ENCODE measurements at regions not wholly inside any gene's neighbourhood (a gene's known extent, or its start where the extent isn't known, plus 50 kb on each side); places are given as distances from the start of the nearest gene placed in this dataset.

GRCh38 chr11:34827228-34827627 lies 89.0 kb downstream of the APIP start:
- Histone ChIP-seq H3K9me3 (replicated peaks; ENCODE audit: control insufficient read depth, insufficient read depth, low read length) (no peaks in the 10 kb centered on the region; the same call in 1 of the 3 replicates), H3K9ac (ENCODE audit: control insufficient read depth, insufficient read depth, low read length) (no peak overlapping the region), H4K20me1 (ENCODE audit: control insufficient read depth, insufficient read depth) (no peaks in the 10 kb centered on the region), H3K79me2 (ENCODE audit: control insufficient read depth, insufficient read depth, low read length) (no peaks in the 10 kb centered on the region), H3K36me3 (ENCODE audit: control insufficient read depth in 2 of 2, insufficient read depth in 2 of 2, low read length in 1 of 2) (no peaks in the 10 kb centered on the region), H3K4me2 (ENCODE audit: control insufficient read depth, insufficient read depth) (no peak overlapping the region), H3K27ac (ENCODE audit: control insufficient read depth, insufficient read depth) (no peak overlapping the region), H3K4me1 (ENCODE audit: control insufficient read depth, insufficient read depth, low read length) (peaks cover 4% of the 10 kb centered on the region; the same call in 1 of the 2 replicates), H2AFZ (ENCODE audit: control insufficient read depth, low read depth, low read length) (no peak overlapping the region), H3K27me3 (replicated peaks in 1 of 2; ENCODE audit: control insufficient read depth in 2 of 2, insufficient read depth in 2 of 2, low read length in 1 of 2) (no peaks in the 10 kb centered on the region; a peak in 1 of 4 replicates), H3K4me3 (no peak overlapping the region)
- TF ChIP-seq EZH2 (IDR thresholded peaks at IDR 0.05; ENCODE audit: borderline replicate concordance, control insufficient read depth, low read depth, low read length), result no peak
- TF ChIP-seq RUNX3 (IDR thresholded peaks at IDR 0.05; ENCODE audit: low read length), result no peak
- TF ChIP-seq SRF (IDR thresholded peaks at IDR 0.05; ENCODE audit: low read depth in 2 of 2, low read length in 2 of 2), result no peak
- TF ChIP-seq USF2 (IDR thresholded peaks at IDR 0.05; ENCODE audit: borderline replicate concordance, low read depth, low read length), result no peak
- TF ChIP-seq, protein P1, sequence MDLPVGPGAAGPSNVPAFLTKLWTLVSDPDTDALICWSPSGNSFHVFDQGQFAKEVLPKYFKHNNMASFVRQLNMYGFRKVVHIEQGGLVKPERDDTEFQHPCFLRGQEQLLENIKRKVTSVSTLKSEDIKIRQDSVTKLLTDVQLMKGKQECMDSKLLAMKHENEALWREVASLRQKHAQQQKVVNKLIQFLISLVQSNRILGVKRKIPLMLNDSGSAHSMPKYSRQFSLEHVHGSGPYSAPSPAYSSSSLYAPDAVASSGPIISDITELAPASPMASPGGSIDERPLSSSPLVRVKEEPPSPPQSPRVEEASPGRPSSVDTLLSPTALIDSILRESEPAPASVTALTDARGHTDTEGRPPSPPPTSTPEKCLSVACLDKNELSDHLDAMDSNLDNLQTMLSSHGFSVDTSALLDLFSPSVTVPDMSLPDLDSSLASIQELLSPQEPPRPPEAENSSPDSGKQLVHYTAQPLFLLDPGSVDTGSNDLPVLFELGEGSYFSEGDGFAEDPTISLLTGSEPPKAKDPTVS (IDR thresholded peaks at IDR 0.05; ENCODE audit: low read depth, low read length), result no peak
- TF ChIP-seq NR2C1 (IDR thresholded peaks at IDR 0.05), result no peak
- TF ChIP-seq, protein P2, sequence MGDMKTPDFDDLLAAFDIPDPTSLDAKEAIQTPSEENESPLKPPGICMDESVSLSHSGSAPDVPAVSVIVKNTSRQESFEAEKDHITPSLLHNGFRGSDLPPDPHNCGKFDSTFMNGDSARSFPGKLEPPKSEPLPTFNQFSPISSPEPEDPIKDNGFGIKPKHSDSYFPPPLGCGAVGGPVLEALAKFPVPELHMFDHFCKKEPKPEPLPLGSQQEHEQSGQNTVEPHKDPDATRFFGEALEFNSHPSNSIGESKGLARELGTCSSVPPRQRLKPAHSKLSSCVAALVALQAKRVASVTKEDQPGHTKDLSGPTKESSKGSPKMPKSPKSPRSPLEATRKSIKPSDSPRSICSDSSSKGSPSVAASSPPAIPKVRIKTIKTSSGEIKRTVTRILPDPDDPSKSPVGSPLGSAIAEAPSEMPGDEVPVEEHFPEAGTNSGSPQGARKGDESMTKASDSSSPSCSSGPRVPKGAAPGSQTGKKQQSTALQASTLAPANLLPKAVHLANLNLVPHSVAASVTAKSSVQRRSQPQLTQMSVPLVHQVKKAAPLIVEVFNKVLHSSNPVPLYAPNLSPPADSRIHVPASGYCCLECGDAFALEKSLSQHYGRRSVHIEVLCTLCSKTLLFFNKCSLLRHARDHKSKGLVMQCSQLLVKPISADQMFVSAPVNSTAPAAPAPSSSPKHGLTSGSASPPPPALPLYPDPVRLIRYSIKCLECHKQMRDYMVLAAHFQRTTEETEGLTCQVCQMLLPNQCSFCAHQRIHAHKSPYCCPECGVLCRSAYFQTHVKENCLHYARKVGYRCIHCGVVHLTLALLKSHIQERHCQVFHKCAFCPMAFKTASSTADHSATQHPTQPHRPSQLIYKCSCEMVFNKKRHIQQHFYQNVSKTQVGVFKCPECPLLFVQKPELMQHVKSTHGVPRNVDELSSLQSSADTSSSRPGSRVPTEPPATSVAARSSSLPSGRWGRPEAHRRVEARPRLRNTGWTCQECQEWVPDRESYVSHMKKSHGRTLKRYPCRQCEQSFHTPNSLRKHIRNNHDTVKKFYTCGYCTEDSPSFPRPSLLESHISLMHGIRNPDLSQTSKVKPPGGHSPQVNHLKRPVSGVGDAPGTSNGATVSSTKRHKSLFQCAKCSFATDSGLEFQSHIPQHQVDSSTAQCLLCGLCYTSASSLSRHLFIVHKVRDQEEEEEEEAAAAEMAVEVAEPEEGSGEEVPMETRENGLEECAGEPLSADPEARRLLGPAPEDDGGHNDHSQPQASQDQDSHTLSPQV (IDR thresholded peaks at IDR 0.05), result no peak
- TF ChIP-seq GATAD2B (conservative IDR thresholded peaks at IDR 0.05; ENCODE audit: low read depth), result no peak
- TF ChIP-seq MYB (IDR thresholded peaks at IDR 0.05; ENCODE audit: borderline replicate concordance, low read depth, low read length), result no peak
- no peak for TF ChIP-seq SIN3A (IDR thresholded peaks at IDR 0.05; ENCODE audit: low read depth, low read length)
- no peak for TF ChIP-seq NRF1 (conservative IDR thresholded peaks at IDR 0.05; ENCODE audit: low read depth, low read length)
- no peak for TF ChIP-seq SREBF2 (IDR thresholded peaks at IDR 0.05; ENCODE audit: low read length)
- no peak for TF ChIP-seq BCL3 (IDR thresholded peaks at IDR 0.05; ENCODE audit: borderline replicate concordance, insufficient read depth, low read depth, low read length, poor library complexity, severe bottlenecking)
- no peak for TF ChIP-seq PAX5 (IDR thresholded peaks at IDR 0.05; ENCODE audit: borderline replicate concordance, low read depth, low read length)
- no peak for TF ChIP-seq NFYA (IDR thresholded peaks at IDR 0.05; ENCODE audit: borderline replicate concordance, low read depth, low read length)
- no peak for TF ChIP-seq BRCA1 (IDR thresholded peaks at IDR 0.05; ENCODE audit: low read depth, low read length)
- no peak for TF ChIP-seq MTA3 (IDR thresholded peaks at IDR 0.05; ENCODE audit: borderline replicate concordance, low read length)
- no peak for TF ChIP-seq LARP7 (IDR thresholded peaks at IDR 0.05)
- DNase-seq (ENCODE audit: low read depth, low spot score) (no peak), FAIRE-seq (peak; percentile 38), ATAC-seq (peak; percentile 55)
- ChIA-PET POLR2A (no interaction called here), CTCF (no interaction called here), RAD21 (ENCODE audit: unreplicated experiment) (no interaction called here), SMC1A (ENCODE audit: uncharacterized antibody, unreplicated experiment) (no interaction called here)
- no TSS peak for BruUV-seq (replicated peaks)
- 58% methylated on average over 1 of the region's 1 CpG for WGBS (ENCODE audit: insufficient coverage, insufficient replicate concordance, low lambda C conversion rate, missing lambda C conversion rate)
- in situ Hi-C loops (cut with MboI), result no loop called here
- intact Hi-C loops (cut with micrococcal nuclease; ENCODE audit: unreplicated experiment), result no loop called here

Data from GM12878 (cell line).